IMR-90 (cell line): ENCODE measurements at regions not wholly inside any gene's neighbourhood (a gene's known extent, or its start where the extent isn't known, plus 50 kb on each side); places are given as distances from the start of the nearest gene placed in this dataset.
A peak's percentile ranks its signal among the peaks of the same experiment; 100 is the strongest.

ENCODE experiments used
- ATAC-seq: fragments of 200-7000 bp; cut with Tn5 transposase; 2 replicates; pipeline ENCODE4 v1.9.1; 2020; ENCODE audit warnings: low read depth, mild to moderate bottlenecking, moderate library complexity
- BruUV-seq: library from RNA; stranded (reverse); fragments of 400-500 nt; replicated peaks from 2 replicates; lab custom pipeline; 2021; lab: Mats Ljungman, UMichigan
- CTCF ChIA-PET: fragments of 300-600 bp; formaldehyde crosslinking; extraction: SDS; loops from one replicate; lab custom pipeline; 2021; ENCODE audit warnings: antibody characterized with exemption; lab: Yijun Ruan, JAX
- POLR2A ChIA-PET: fragments of 300-600 bp; sonication (Branson Sonifier 250); formaldehyde crosslinking; loops from one replicate; lab custom pipeline; 2022; ENCODE audit warnings: antibody characterized with exemption; ENCODE audit not compliant: unreplicated experiment; lab: Charles Lee
- DNase-seq: peaks from one replicate; pipeline ENCODE4 v3.0.0; 2013
- H2AFZ ChIP-seq: replicated peaks from 2 replicates; pipeline ENCODE3; 2013; ENCODE audit warnings: low read length, mild to moderate bottlenecking; ENCODE audit not compliant: poor library complexity
- H2AK5ac ChIP-seq: 2 replicates; pipeline ENCODE4 v1.6.1; 2013; ENCODE audit warnings: low read depth, low read length, inconsistent platforms
- H2AK9ac ChIP-seq: replicated peaks from 2 replicates; pipeline ENCODE3; 2013; ENCODE audit warnings: mild to moderate bottlenecking, low read depth, low read length, moderate library complexity; ENCODE audit not compliant: poor library complexity
- H2BK120ac ChIP-seq: 2 replicates; pipeline ENCODE4 v1.6.1; 2013; ENCODE audit warnings: low read depth, low read length, inconsistent platforms
- H2BK15ac ChIP-seq: 3 replicates; pipeline ENCODE4 v1.6.1; 2013; ENCODE audit warnings: low read depth, low read length, inconsistent platforms
- H2BK20ac ChIP-seq: 2 replicates; pipeline ENCODE4 v1.6.1; 2013; ENCODE audit warnings: low read depth, mild to moderate bottlenecking, inconsistent platforms, low read length, moderate library complexity
- H2BK5ac ChIP-seq: 2 replicates; pipeline ENCODE4 v1.6.1; 2013; ENCODE audit warnings: mild to moderate bottlenecking, low read depth, low read length, inconsistent platforms; ENCODE audit not compliant: poor library complexity, severe bottlenecking
- H3K14ac ChIP-seq: replicated peaks from 2 replicates; pipeline ENCODE4 v1.6.1; 2013; ENCODE audit warnings: low read depth, low read length, inconsistent platforms
- H3K18ac ChIP-seq: 2 replicates; pipeline ENCODE4 v1.6.1; 2013; ENCODE audit warnings: low read depth, low read length, control low read depth
- H3K23ac ChIP-seq: 2 replicates; pipeline ENCODE4 v1.6.1; 2013; ENCODE audit warnings: low read depth, low read length, inconsistent platforms
- H3K27ac ChIP-seq: 2 replicates; pipeline ENCODE4 v1.5.1; 2013; ENCODE audit warnings: mild to moderate bottlenecking, control low read depth, low read length; ENCODE audit not compliant: insufficient read depth
- H3K27me3 ChIP-seq: 2 replicates; pipeline ENCODE4 v1.6.1; 2013; ENCODE audit warnings: low read length; ENCODE audit not compliant: control insufficient read depth, insufficient read depth
- H3K36me3 ChIP-seq: 2 replicates; pipeline ENCODE4 v1.6.1; 2013; ENCODE audit warnings: low read length, mixed read lengths; ENCODE audit not compliant: control insufficient read depth, insufficient read depth
- H3K4ac ChIP-seq: 2 replicates; pipeline ENCODE4 v1.6.1; 2013; ENCODE audit warnings: low read depth, low read length, inconsistent platforms
- H3K4me1 ChIP-seq: 2 replicates; pipeline ENCODE4 v1.6.1; 2013; ENCODE audit warnings: low read length, mixed read lengths; ENCODE audit not compliant: control insufficient read depth, insufficient read depth
- H3K4me2 ChIP-seq: 2 replicates; pipeline ENCODE4 v1.6.1; 2013; ENCODE audit warnings: low read depth, mild to moderate bottlenecking, control low read depth, low read length, moderate library complexity
- H3K4me3 ChIP-seq: 2 replicates; pipeline ENCODE4 v1.5.1; 2013; ENCODE audit warnings: low read depth, mild to moderate bottlenecking, control low read depth, low read length, moderate library complexity; ENCODE audit not compliant: insufficient read depth
- H3K56ac ChIP-seq: 2 replicates; pipeline ENCODE4 v1.6.1; 2013; ENCODE audit warnings: low read length, inconsistent platforms; ENCODE audit not compliant: insufficient read depth; ENCODE audit errors: extremely low read depth
- H3K79me1 ChIP-seq, 2 experiments: 2 replicates each; pipeline ENCODE4 v1.6.1; 2013; ENCODE audit warnings: low read length in 2 of 2, inconsistent platforms in 1 of 2, low read depth in 1 of 2
- H3K9ac ChIP-seq: 2 replicates; pipeline ENCODE4 v1.6.1; 2013; ENCODE audit warnings: low read depth, low read length, control low read depth
- H3K9me1 ChIP-seq: 2 replicates; pipeline ENCODE4 v1.6.1; 2013; ENCODE audit warnings: low read length, inconsistent platforms; ENCODE audit not compliant: insufficient read depth
- H3K9me3 ChIP-seq: 2 replicates; pipeline ENCODE4 v1.6.1; 2013; ENCODE audit warnings: low read length; ENCODE audit not compliant: control insufficient read depth, insufficient read depth
- H4K20me1 ChIP-seq: 2 replicates; pipeline ENCODE4 v1.6.1; 2013; ENCODE audit warnings: low read length, inconsistent platforms; ENCODE audit not compliant: insufficient read depth
- H4K5ac ChIP-seq: 2 replicates; pipeline ENCODE4 v1.6.1; 2013; ENCODE audit warnings: mild to moderate bottlenecking, low read depth, low read length, control low read depth
- H4K8ac ChIP-seq, 2 experiments: 2 replicates each; pipeline ENCODE4 v1.6.1; 2013; ENCODE audit warnings: low read depth in 2 of 2, low read length in 2 of 2, control low read depth in 1 of 2, inconsistent platforms in 1 of 2
- H4K91ac ChIP-seq: 2 replicates; pipeline ENCODE4 v1.6.1; 2013; ENCODE audit warnings: low read depth, low read length, inconsistent platforms; ENCODE audit not compliant: insufficient read depth
- BHLHE40 ChIP-seq: fragments of 150-350 bp; IDR thresholded peaks from 2 replicates; pipeline ENCODE4 v1.6.1; 2016; ENCODE audit warnings: mild to moderate bottlenecking, low read depth, low read length
- CEBPB ChIP-seq: IDR thresholded peaks from 2 replicates; pipeline ENCODE4 v1.6.1; 2012; ENCODE audit warnings: low read depth, low read length, improper control_type of control experiment
- CHD1 ChIP-seq: IDR thresholded peaks from 2 replicates; pipeline ENCODE4 v1.6.1; 2012; ENCODE audit warnings: low read depth, low read length, improper control_type of control experiment
- CTCF ChIP-seq: conservative IDR thresholded peaks from 2 replicates; pipeline ENCODE4 v1.5.1; 2012; ENCODE audit warnings: mild to moderate bottlenecking, low read depth, low read length, improper control_type of control experiment
- ELK1 ChIP-seq: fragments of 150-350 bp; IDR thresholded peaks from 2 replicates; pipeline ENCODE4 v1.6.1; 2016; ENCODE audit warnings: low read depth, mild to moderate bottlenecking, low read length, moderate library complexity, borderline replicate concordance
- FOS ChIP-seq: fragments of 150-350 bp; IDR thresholded peaks from 2 replicates; pipeline ENCODE4 v1.6.1; 2016; ENCODE audit warnings: low read depth, low read length
- MAFK ChIP-seq: IDR thresholded peaks from 2 replicates; pipeline ENCODE4 v1.6.1; 2012; ENCODE audit warnings: low read depth, low read length, improper control_type of control experiment
- MAZ ChIP-seq: IDR thresholded peaks from 2 replicates; pipeline ENCODE4 v1.6.1; 2012; ENCODE audit warnings: low read depth, mild to moderate bottlenecking, low read length, improper control_type of control experiment, moderate library complexity, borderline replicate concordance
- MXI1 ChIP-seq: IDR thresholded peaks from 2 replicates; pipeline ENCODE4 v1.6.1; 2012; ENCODE audit warnings: low read depth, mild to moderate bottlenecking, low read length, moderate library complexity, borderline replicate concordance
- NFE2L2 ChIP-seq: fragments of 150-350 bp; IDR thresholded peaks from 2 replicates; pipeline ENCODE4 v1.6.1; 2016; ENCODE audit warnings: low read depth, mild to moderate bottlenecking, low read length
- POLR2A ChIP-seq: IDR thresholded peaks from 2 replicates; pipeline ENCODE4 v1.6.1; 2012; ENCODE audit warnings: mild to moderate bottlenecking, low read depth, low read length
- RAD21 ChIP-seq: IDR thresholded peaks from 2 replicates; pipeline ENCODE4 v1.6.1; 2012; ENCODE audit warnings: low read length, improper control_type of control experiment
- RCOR1 ChIP-seq: IDR thresholded peaks from 2 replicates; pipeline ENCODE4 v1.6.1; 2012; ENCODE audit warnings: mild to moderate bottlenecking, low read length, improper control_type of control experiment; ENCODE audit not compliant: insufficient replicate concordance
- RFX5 ChIP-seq: IDR thresholded peaks from 2 replicates; pipeline ENCODE4 v1.8.0; 2012; ENCODE audit warnings: low read depth, mild to moderate bottlenecking, low read length, moderate library complexity
- SMC3 ChIP-seq: fragments of 150-350 bp; IDR thresholded peaks from 2 replicates; pipeline ENCODE4 v1.6.1; 2016; ENCODE audit warnings: low read depth, mild to moderate bottlenecking, antibody characterized with exemption, low read length, moderate library complexity
- WGBS, 2 experiments: methylation state at CpG; one replicate each; pipeline versions ENCODE4 v1.1.5 to v1.1.7; 2013; ENCODE audit warnings: missing lambda C conversion rate in 2 of 2; ENCODE audit not compliant: insufficient read length in 1 of 2; ENCODE audit errors: extremely low coverage in 2 of 2; 5-methylcytosine and 5-hydroxymethylcytosine counted together
- dilution Hi-C: fragments of 300-500 bp; cut with HindIII; formaldehyde crosslinking; loops from one replicate; pipeline ENCODE4 v1.14.3; 2018; ENCODE audit warnings: low sequenced_read_pairs; ENCODE audit not compliant: unreplicated experiment
- in situ Hi-C: fragments of 300-500 bp; cut with MboI; formaldehyde crosslinking; loops from 3 replicates; pipeline ENCODE4 v1.14.3; 2019; ENCODE audit warnings: low sequenced_read_pairs, inconsistent platforms, mixed read lengths
- intact Hi-C: fragments of 100-400 bp; cut with micrococcal nuclease; formaldehyde crosslinking; loops from 2 replicates; pipeline ENCODE4 v1.10.0; 2022
- TF ChIP-seq, protein P1 (sequence below): fragments of 150-350 bp; IDR thresholded peaks from 2 replicates; pipeline ENCODE4 v1.6.1; 2017; ENCODE audit warnings: mild to moderate bottlenecking, antibody characterized with exemption, low read length, low read depth

GRCh38 chr7:104074529-104074928, 85.1 kb upstream of the RELN start:
- no peak overlapping the region for H3K4ac ChIP-seq
- POLR2A ChIA-PET: no interaction called here
- no TSS peak for BruUV-seq
- no peaks in the 10 kb centered on the region for H3K4me1 ChIP-seq
- no peak overlapping the region for H3K18ac ChIP-seq
- no CpG with 5 or more reads among the region's 1 CpG for WGBS, 2 experiments
- no peak overlapping the region for H4K5ac ChIP-seq
- in situ Hi-C loops: no loop called here
- no peak overlapping the region for H2BK15ac ChIP-seq
- ATAC-seq: peak; percentile 40; the same call in 1 of the 2 replicates
- CTCF ChIA-PET: no interaction called here
- H3K4me3 ChIP-seq: no peak overlapping the region
- H2BK120ac ChIP-seq: no peak overlapping the region
- H3K9me1 ChIP-seq: no peaks in the 10 kb centered on the region
- DNase-seq: peak; percentile 2
- H3K14ac ChIP-seq: no peak overlapping the region
- H3K9me3 ChIP-seq: no peaks in the 10 kb centered on the region
- no peaks in the 10 kb centered on the region for H3K36me3 ChIP-seq
- H3K79me1 ChIP-seq: no peaks in the 10 kb centered on the region
- H2AFZ ChIP-seq: no peak overlapping the region
- no peak overlapping the region for H4K91ac ChIP-seq
- H3K27me3 ChIP-seq: peaks cover 3% of the 10 kb centered on the region
- H2BK5ac ChIP-seq: no peak overlapping the region
- H3K4me2 ChIP-seq: no peak overlapping the region
- H4K8ac ChIP-seq: no peak overlapping the region
- no peak overlapping the region for H2AK5ac ChIP-seq
- no peak overlapping the region for H3K27ac ChIP-seq
- no peak overlapping the region for H2BK20ac ChIP-seq
- TF ChIP-seq CTCF (no peak), POLR2A (no peak), MAFK (no peak), ELK1 (no peak), BHLHE40 (no peak), RAD21 (no peak), CHD1 (no peak), MXI1 (no peak), NFE2L2 (no peak), CEBPB (no peak), SMC3 (no peak), RCOR1 (no peak), RFX5 (no peak), MAZ (no peak), FOS (no peak)
- TF ChIP-seq, protein P1, sequence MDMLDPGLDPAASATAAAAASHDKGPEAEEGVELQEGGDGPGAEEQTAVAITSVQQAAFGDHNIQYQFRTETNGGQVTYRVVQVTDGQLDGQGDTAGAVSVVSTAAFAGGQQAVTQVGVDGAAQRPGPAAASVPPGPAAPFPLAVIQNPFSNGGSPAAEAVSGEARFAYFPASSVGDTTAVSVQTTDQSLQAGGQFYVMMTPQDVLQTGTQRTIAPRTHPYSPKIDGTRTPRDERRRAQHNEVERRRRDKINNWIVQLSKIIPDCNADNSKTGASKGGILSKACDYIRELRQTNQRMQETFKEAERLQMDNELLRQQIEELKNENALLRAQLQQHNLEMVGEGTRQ: no peak
- H3K23ac ChIP-seq: no peak overlapping the region
- H4K20me1 ChIP-seq: no peaks in the 10 kb centered on the region
- dilution Hi-C loops: no loop called here
- intact Hi-C loops: no loop called here
- no peak overlapping the region for H3K56ac ChIP-seq
- no peak overlapping the region for H3K9ac ChIP-seq
- no peak overlapping the region for H2AK9ac ChIP-seq
